Right cardiac atrium (tissue), 5 donors: ENCODE measurements at regions not wholly inside any gene's neighbourhood (a gene's known extent, or its start where the extent isn't known, plus 50 kb on each side); places are given as distances from the start of the nearest gene placed in this dataset.

Experiments used
- ATAC-seq, 2 donors: fragments of 200-7000 bp; cut with Tn5 transposase; one replicate each; pipeline versions ENCODE4 v1.8.0 to v1.9.1; 2020; ENCODE audit warnings: moderate library complexity in 2 of 2, mild to moderate bottlenecking in 1 of 2
- DNase-seq, 3 donors: peaks; one replicate each; pipeline ENCODE4 v3.0.0-alpha.2; 2020
- H3K27ac ChIP-seq: one replicate; pipeline ENCODE4 v1.5.1; 2013; ENCODE audit warnings: mild to moderate bottlenecking, low read length, control low read depth, moderate library complexity
- H3K27me3 ChIP-seq: one replicate; pipeline ENCODE4 v1.6.1; 2013; ENCODE audit not compliant: control insufficient read depth, insufficient read depth
- H3K4me1 ChIP-seq: one replicate; pipeline ENCODE4 v1.6.1; 2013; ENCODE audit warnings: low read length; ENCODE audit not compliant: control insufficient read depth, insufficient read depth
- H3K4me3 ChIP-seq: one replicate; pipeline ENCODE4 v1.5.1; 2013; ENCODE audit warnings: low read length, control low read depth
- H3K9me3 ChIP-seq: one replicate; pipeline ENCODE4 v1.6.1; 2013; ENCODE audit warnings: low read length; ENCODE audit not compliant: control insufficient read depth
- WGBS: extraction: QIAGEN DNeasy Blood & Tissue Kit; methylation state at CpG from one replicate; pipeline ENCODE4 v1.1.7; 2013; 5-methylcytosine and 5-hydroxymethylcytosine counted together
- intact Hi-C, 4 donors: fragments of 100-400 bp; cut with DNase I; formaldehyde crosslinking; loops; one replicate each; pipeline versions ENCODE4 v1.11.0 to v1.14.0; 2022 to 2023
- donor health status: healthy with polysubstance abuse.
- donor health status: DM: no; HTN: yes; CAD: no.
- donor health status: DM: no; HTN: no; CAD: no.
- donor health status: DM: no; HTN: yes; CAD: no; lungs with severe emphysema.
- donor health status: DM: yes; HTN: yes; CAD: no.

DNA sequence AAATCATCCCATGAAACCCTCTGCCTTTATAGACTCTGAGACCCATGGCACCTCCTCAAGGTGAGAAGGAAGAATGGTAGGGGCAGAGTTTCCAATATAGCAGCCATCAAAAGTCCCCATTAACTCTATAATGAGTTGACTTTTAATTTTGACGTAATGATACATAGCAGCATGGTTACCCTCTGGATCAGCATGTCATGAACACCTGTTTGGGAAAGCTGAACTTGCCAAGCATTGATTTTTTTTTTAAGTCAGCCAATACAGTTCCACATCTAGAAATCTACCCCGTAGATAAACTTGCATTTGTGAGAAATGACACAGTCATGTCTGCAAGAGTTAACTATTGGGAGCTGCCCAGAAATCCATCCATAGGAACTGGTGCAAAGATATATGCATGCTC, 191.8 kb downstream of the TMEM114 start:
- Histone ChIP-seq H3K4me3 (no peak overlapping the region), H3K27me3 (no peaks in the 10 kb centered on the region), H3K4me1 (no peaks in the 10 kb centered on the region), H3K27ac (no peak overlapping the region), H3K9me3 (no peaks in the 10 kb centered on the region)
- WGBS = 77% methylated on average over 2 of the region's 2 CpGs
- ATAC-seq = no peak
- intact Hi-C loops = no loop called here
- no peak for DNase-seq

- WGBS = 70% methylated on average over 5 of the region's 5 CpGs
- intact Hi-C loops = no loop called here
- Histone ChIP-seq H3K27ac (no peak overlapping the region), H3K4me1 (no peaks in the 10 kb centered on the region), H3K27me3 (no peaks in the 10 kb centered on the region), H3K9me3 (no peaks in the 10 kb centered on the region), H3K4me3 (no peak overlapping the region)
- DNase-seq (no peak), ATAC-seq (no peak)
Measured at GRCh38 chr16:8397223-8397622, 193.1 kb downstream of the TMEM114 start.

- intact Hi-C loops = no loop called here
- no peaks in the 10 kb centered on the region for H3K27me3 ChIP-seq
- DNase-seq = no peak
- no peaks in the 10 kb centered on the region for H3K4me1 ChIP-seq
- no peak overlapping the region for H3K4me3 ChIP-seq
- ATAC-seq = no peak
- 59% methylated on average over 5 of the region's 5 CpGs for WGBS
- H3K9me3 ChIP-seq = no peaks in the 10 kb centered on the region
- no peak overlapping the region for H3K27ac ChIP-seq
Measured at GRCh38 chr16:8396463-8396862, 193.8 kb downstream of the TMEM114 start.

DNA sequence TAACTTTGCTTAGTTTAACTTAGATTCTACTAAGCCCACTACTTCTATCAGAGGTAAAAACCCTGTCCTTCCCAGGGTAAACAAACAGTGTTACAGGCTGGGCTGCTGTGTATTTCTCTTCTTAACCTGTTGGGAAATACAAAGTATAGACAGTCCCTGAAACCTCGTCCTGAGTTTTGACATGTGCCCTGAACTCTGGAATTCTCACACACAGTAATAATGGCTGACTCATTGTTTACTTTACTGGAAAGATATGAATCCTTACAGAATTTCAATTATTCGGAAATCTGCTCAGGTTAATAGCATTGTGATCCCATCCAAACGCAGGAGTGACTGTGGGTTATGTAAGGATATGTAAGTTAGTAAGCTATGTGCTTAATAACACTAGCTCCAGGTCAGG, 199.1 kb downstream of the TMEM114 start:
- H3K27ac ChIP-seq = no peak overlapping the region
- WGBS = 51% methylated on average over 3 of the region's 3 CpGs

DNA sequence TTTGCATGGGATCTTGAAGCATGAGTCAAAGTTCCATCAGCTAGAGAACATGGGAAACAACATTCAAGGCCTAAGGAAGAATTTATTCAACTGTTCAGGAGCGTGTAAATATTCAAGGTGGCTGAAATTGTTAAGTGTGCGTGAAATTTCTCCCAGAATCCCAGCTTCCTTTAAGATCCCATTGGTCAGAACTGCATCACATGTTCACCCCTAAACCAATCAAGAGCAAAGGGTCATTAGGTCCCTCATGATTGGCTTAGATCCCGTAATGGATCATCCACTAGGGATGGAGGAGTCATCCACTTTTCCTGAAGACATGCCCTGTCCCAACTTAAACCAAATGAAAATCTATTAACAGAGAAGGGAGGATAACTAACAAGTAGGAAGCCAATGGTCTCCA, 201.6 kb downstream of the TMEM114 start:
- H3K9me3 ChIP-seq = no peaks in the 10 kb centered on the region
- no peaks in the 10 kb centered on the region for H3K27me3 ChIP-seq
- no peaks in the 10 kb centered on the region for H3K4me1 ChIP-seq
- DNase-seq = no peak
- 84% methylated on average over 3 of the region's 3 CpGs for WGBS
- intact Hi-C loops = no loop called here
- no peak overlapping the region for H3K4me3 ChIP-seq
- no peak for ATAC-seq
- H3K27ac ChIP-seq = no peak overlapping the region

More for the DNA sequence above, 199.1 kb downstream of the TMEM114 start:
- Histone ChIP-seq H3K9me3 (no peaks in the 10 kb centered on the region), H3K27me3 (no peaks in the 10 kb centered on the region), H3K4me1 (no peaks in the 10 kb centered on the region), H3K4me3 (no peak overlapping the region)
- intact Hi-C loops = no loop called here
- DNase-seq (no peak), ATAC-seq (no peak)

DNA sequence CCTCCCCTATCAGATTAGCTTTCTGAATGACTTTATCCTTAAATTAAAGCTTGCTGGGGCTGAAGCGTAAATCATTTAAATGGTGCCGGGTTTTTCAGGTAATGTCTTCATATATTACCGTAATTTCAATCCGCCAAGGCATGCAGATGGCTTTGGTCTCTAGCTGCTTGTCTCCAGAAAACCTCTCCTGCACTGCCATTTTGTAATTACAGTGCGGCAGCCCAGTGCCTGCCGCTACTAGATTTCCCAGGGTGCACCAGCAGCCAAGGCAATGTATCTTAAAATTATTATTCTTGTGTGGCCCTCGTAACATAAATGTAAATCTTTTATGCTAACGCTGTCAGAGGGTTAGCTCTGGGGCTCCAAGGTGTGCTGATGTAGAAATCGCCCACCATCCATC, 208.5 kb downstream of the TMEM114 start:
- H3K4me3 ChIP-seq = no peak overlapping the region
- H3K27me3 ChIP-seq = no peaks in the 10 kb centered on the region
- ATAC-seq (no peak), DNase-seq (no peak)
- intact Hi-C loops = no loop called here
- WGBS = 92% methylated on average over 9 of the region's 9 CpGs
- no peaks in the 10 kb centered on the region for H3K9me3 ChIP-seq
- H3K27ac ChIP-seq = no peak overlapping the region
- H3K4me1 ChIP-seq = no peaks in the 10 kb centered on the region

- Histone ChIP-seq H3K27me3 (no peaks in the 10 kb centered on the region), H3K4me3 (no peak overlapping the region), H3K4me1 (no peaks in the 10 kb centered on the region), H3K27ac (no peak overlapping the region), H3K9me3 (no peaks in the 10 kb centered on the region)
- intact Hi-C loops = no loop called here
- no peak for DNase-seq
- no peak for ATAC-seq
- WGBS = 64% methylated on average over 6 of the region's 6 CpGs
Measured at GRCh38 chr16:8380311-8380710, 210.0 kb downstream of the TMEM114 start.

DNA sequence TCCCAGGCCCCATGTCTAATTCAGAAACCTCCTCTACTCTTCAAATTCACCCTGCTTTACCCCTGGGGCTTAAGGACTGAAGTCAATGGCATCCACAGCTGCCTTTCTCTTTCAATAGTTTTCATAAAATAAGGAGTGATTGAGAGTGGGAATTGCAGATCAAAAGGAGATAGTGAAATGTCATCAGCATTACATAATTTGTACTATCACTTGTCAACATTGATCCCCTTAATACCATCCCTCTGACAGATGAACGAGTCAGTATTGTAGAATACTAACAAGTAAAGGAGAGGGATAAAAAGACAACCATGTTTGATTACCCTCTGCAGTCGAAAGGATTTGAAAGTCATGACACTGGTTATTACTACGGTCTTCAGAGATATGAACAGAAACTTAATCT, 212.4 kb downstream of the TMEM114 start:
- no peak overlapping the region for H3K27ac ChIP-seq
- intact Hi-C loops = no loop called here
- no peaks in the 10 kb centered on the region for H3K9me3 ChIP-seq
- no peaks in the 10 kb centered on the region for H3K27me3 ChIP-seq
- ATAC-seq (no peak), DNase-seq (no peak)
- no peak overlapping the region for H3K4me3 ChIP-seq
- H3K4me1 ChIP-seq = no peaks in the 10 kb centered on the region
- WGBS = 65% methylated on average over 3 of the region's 3 CpGs

DNA sequence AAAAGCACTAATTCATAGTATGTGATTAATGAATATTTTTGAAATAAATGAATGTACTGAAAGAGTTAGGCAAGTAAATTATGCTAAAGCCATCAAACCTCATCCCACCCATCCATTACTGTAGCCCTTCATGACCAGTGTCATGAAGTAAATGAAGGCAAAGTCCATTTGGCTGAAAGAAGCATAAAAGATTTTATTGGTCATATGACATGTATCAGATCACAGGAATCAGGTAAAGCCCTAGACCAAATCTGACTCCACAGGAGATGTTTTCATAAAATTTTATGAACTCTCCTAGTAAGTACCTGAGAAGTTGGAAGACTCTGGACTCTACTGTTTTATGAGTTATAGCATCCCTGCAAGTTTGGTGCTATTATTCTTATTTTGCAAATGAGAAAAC, 213.5 kb downstream of the TMEM114 start:
- Histone ChIP-seq H3K4me3 (no peak overlapping the region), H3K4me1 (no peaks in the 10 kb centered on the region), H3K9me3 (peaks cover 1% of the 10 kb centered on the region), H3K27me3 (no peaks in the 10 kb centered on the region), H3K27ac (no peak overlapping the region)
- no peak for ATAC-seq
- intact Hi-C loops = no loop called here
- no peak for DNase-seq

DNA sequence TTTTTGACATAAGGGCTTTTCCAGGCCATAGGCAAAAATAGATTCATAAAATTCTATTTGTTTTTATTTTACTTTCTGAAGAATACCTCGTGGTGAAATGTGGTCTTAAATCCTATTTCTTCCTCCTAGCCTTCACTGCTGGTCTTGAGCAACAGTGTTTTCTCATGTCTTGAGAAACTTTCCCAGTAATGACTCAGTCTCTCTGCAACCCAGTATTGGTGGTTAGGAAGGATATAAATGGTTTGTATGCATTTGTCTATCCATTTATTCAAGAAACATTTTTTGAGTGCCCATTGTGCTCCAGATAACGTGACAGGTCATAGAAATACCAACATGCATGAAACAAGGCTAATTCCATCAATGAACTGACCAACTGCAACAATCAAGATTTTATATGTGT, 213.9 kb downstream of the TMEM114 start:
- no peaks in the 10 kb centered on the region for H3K27me3 ChIP-seq
- no peaks in the 10 kb centered on the region for H3K4me1 ChIP-seq
- H3K4me3 ChIP-seq = no peak overlapping the region
- H3K9me3 ChIP-seq = peaks cover 1% of the 10 kb centered on the region
- ATAC-seq (no peak), DNase-seq (no peak)
- intact Hi-C loops = no loop called here
- 38% methylated on average over 2 of the region's 2 CpGs for WGBS
- no peak overlapping the region for H3K27ac ChIP-seq

DNA sequence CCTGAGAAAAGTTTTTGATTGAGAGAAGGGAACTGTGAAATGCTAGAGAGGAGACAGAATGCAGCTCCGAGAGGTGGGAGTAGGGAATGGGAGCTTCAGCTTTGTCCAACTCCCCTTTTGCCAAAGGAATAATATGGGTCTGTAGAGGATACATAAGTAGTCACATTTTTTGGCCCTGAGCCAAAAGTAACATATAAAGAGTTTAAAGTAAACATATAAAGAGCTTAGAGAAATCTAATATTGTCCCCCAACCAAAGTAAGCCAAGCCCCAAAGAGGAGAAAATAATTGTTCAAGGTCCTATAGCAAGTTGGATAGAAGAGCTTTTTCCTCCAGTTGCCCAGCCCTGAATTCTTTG, 215.1 kb downstream of the TMEM114 start:
- H3K27ac ChIP-seq = no peak overlapping the region
- no peaks in the 10 kb centered on the region for H3K27me3 ChIP-seq
- DNase-seq (no peak), ATAC-seq (no peak)
- peaks cover 1% of the 10 kb centered on the region for H3K9me3 ChIP-seq
- H3K4me1 ChIP-seq = no peaks in the 10 kb centered on the region
- intact Hi-C loops = no loop called here
- H3K4me3 ChIP-seq = no peak overlapping the region
- 62% methylated on average over 1 of the region's 1 CpG for WGBS

DNA sequence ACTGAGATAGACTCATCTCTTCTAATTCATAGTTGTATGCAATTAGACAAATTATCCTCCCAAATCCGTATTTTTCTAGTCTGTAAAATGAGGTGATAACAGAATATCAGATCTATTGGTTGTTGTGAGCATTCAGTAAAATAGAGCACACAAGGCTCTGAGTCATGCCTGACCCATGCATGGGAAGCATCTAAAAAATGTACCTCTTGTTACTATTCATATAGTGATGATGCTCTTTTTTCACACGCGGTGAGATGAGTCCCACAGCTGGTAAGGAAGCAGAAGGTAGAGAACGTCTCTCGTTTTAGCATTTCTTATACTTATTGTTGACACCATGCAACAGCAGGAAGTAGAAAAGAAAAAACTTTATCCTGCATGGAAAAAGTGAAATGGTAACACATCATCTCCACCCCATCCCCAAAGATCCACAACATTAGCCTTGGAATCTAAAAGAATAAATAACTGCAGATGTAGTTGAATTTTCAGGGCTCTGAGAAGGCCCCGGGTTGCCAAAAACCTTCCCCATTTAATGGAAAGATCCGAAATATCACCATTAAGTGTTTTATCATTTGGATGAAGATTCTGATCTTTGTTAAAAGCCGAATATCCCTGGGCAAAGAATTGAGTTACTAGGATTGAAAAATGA, 215.6 kb downstream of the TMEM114 start:
- intact Hi-C loops = no loop called here
- Histone ChIP-seq H3K27ac (no peak overlapping the region), H3K27me3 (no peaks in the 10 kb centered on the region), H3K4me1 (no peaks in the 10 kb centered on the region), H3K4me3 (no peak overlapping the region), H3K9me3 (peaks cover 1% of the 10 kb centered on the region)
- no peak for ATAC-seq
- DNase-seq = no peak
- 62% methylated on average over 8 of the region's 8 CpGs for WGBS
